ENCODE measurements at regions not wholly inside any gene's neighbourhood (a gene's known extent, or its start where the extent isn't known, plus 50 kb on each side); places are given as distances from the start of the nearest gene placed in this dataset.
A peak's percentile ranks its signal among the peaks of the same experiment; 100 is the strongest.

- no peak for TF ChIP-seq NFE2L2 (IDR thresholded peaks at IDR 0.05; ENCODE audit: low read depth, low read length)
These were observed 413.1 kb downstream of the PDGFC start (continued) for GRCh38 chr4:156558373-156559025.

- no peak overlapping the region for H4K8ac ChIP-seq (ENCODE audit: low read depth in 2 of 2, low read length in 2 of 2)
- no peaks in the 10 kb centered on the region for H3K27me3 ChIP-seq (ENCODE audit: control insufficient read depth, insufficient read depth, low read length)
- intact Hi-C loops (cut with micrococcal nuclease): no loop called here
- no peaks in the 10 kb centered on the region for H3K36me3 ChIP-seq (ENCODE audit: control insufficient read depth, insufficient read depth, low read length)
- H2BK15ac ChIP-seq (ENCODE audit: low read depth, low read length): no peak overlapping the region
- peak overlapping the region; percentile 57 for H2BK120ac ChIP-seq (ENCODE audit: low read depth, low read length)
- DNase-seq (no peak), ATAC-seq (ENCODE audit: low read depth) (0 out of 2 replicates have a peak, but pooled peaks have one; percentile 13)
- H3K4ac ChIP-seq (ENCODE audit: low read depth, low read length): peak overlapping the region; percentile 65
- POLR2A ChIA-PET (ENCODE audit: unreplicated experiment): no interaction called here
- H3K56ac ChIP-seq (ENCODE audit: extremely low read depth, insufficient read depth, low read length): no peak overlapping the region
- dilution Hi-C loops (cut with HindIII; ENCODE audit: low sequenced_read_pairs, unreplicated experiment): no loop called here
- H3K9me1 ChIP-seq (ENCODE audit: insufficient read depth, low read length): peaks cover 14% of the 10 kb centered on the region
- H3K23ac ChIP-seq (ENCODE audit: low read depth, low read length): peak overlapping the region; percentile 59
- BruUV-seq (replicated peaks): no TSS peak
- H3K9ac ChIP-seq (ENCODE audit: low read depth, low read length): no peak overlapping the region
- H2AFZ ChIP-seq (replicated peaks; ENCODE audit: low read length, poor library complexity): peak overlapping the region; percentile 70
- H3K27ac ChIP-seq (ENCODE audit: insufficient read depth, low read length): no peak overlapping the region
- peaks cover 3% of the 10 kb centered on the region; the same call in 1 of the 2 replicates for H3K9me3 ChIP-seq (ENCODE audit: control insufficient read depth, insufficient read depth, low read length)
- H3K18ac ChIP-seq (ENCODE audit: low read depth, low read length): no peak overlapping the region
- no peak overlapping the region for H4K5ac ChIP-seq (ENCODE audit: low read depth, low read length)
- H2AK9ac ChIP-seq (replicated peaks; ENCODE audit: low read depth, low read length, poor library complexity): no peak overlapping the region
- no peaks in the 10 kb centered on the region for H4K20me1 ChIP-seq (ENCODE audit: insufficient read depth, low read length)
- no peak overlapping the region for H2BK5ac ChIP-seq (ENCODE audit: low read depth, low read length, poor library complexity, severe bottlenecking)
- peak overlapping the region; percentile 45 for H4K91ac ChIP-seq (ENCODE audit: insufficient read depth, low read depth, low read length)
- 93% methylated on average over 2 of the region's 3 CpGs; no CpG with 5 or more reads in 1 of the 2 experiments for WGBS, 2 experiments (ENCODE audit: extremely low coverage in 2 of 2, insufficient read length in 1 of 2)
- in situ Hi-C loops (cut with MboI; ENCODE audit: low sequenced_read_pairs): no loop called here
- TF ChIP-seq NFE2L2 (IDR thresholded peaks at IDR 0.05; ENCODE audit: low read depth, low read length): no peak
- no peak for TF ChIP-seq CEBPB (IDR thresholded peaks at IDR 0.05; ENCODE audit: low read depth, low read length)
- no peak for TF ChIP-seq CTCF (conservative IDR thresholded peaks at IDR 0.05; ENCODE audit: low read depth, low read length)
- TF ChIP-seq POLR2A (IDR thresholded peaks at IDR 0.05; ENCODE audit: low read depth, low read length): no peak
- TF ChIP-seq FOS (IDR thresholded peaks at IDR 0.05; ENCODE audit: low read depth, low read length): no peak
- TF ChIP-seq RFX5 (IDR thresholded peaks at IDR 0.05; ENCODE audit: low read depth, low read length): no peak
- TF ChIP-seq BHLHE40 (IDR thresholded peaks at IDR 0.05; ENCODE audit: low read depth, low read length): no peak
- TF ChIP-seq USF2 (IDR thresholded peaks at IDR 0.05; ENCODE audit: low read depth, low read length): no peak
- TF ChIP-seq MAZ (IDR thresholded peaks at IDR 0.05; ENCODE audit: borderline replicate concordance, low read depth, low read length): no peak
- H2BK20ac ChIP-seq (ENCODE audit: low read depth, low read length): peak overlapping the region; percentile 66
- H3K4me3 ChIP-seq (ENCODE audit: insufficient read depth, low read depth, low read length): no peak overlapping the region
- no peaks in the 10 kb centered on the region for H3K79me1 ChIP-seq (ENCODE audit: low read depth in 1 of 2, low read length in 2 of 2)
- no peak overlapping the region for H3K4me2 ChIP-seq (ENCODE audit: low read depth, low read length)
- CTCF ChIA-PET: interaction anchor here (0.6 kb wide), 1 partner anchor 13 kb away, joined by 3 read pairs; no protein-coding TSS in a partner anchor
- H3K14ac ChIP-seq (replicated peaks; ENCODE audit: low read depth, low read length): peak overlapping the region; percentile 75
- peak overlapping the region; percentile 15; the same call in 1 of the 2 replicates for H2AK5ac ChIP-seq (ENCODE audit: low read depth, low read length)
- H3K4me1 ChIP-seq (ENCODE audit: control insufficient read depth, insufficient read depth, low read length): peaks cover 8% of the 10 kb centered on the region
These were observed 413.7 kb downstream of the PDGFC start for GRCh38 chr4:156557920-156558319.
